CD14-positive monocyte (primary cell): ENCODE measurements at regions not wholly inside any gene's neighbourhood (a gene's known extent, or its start where the extent isn't known, plus 50 kb on each side); places are given as distances from the start of the nearest gene placed in this dataset.

ENCODE experiments used
- DNase-seq, 3 donors: peaks; one replicate each; pipeline ENCODE4 v3.0.0-alpha.2; 2011 to 2022
- H2AFZ ChIP-seq: 2 replicates; pipeline ENCODE4 v1.6.0; 2012; ENCODE audit warnings: mild to moderate bottlenecking, low read depth, low read length, inconsistent platforms; ENCODE audit not compliant: insufficient read depth, poor library complexity, severe bottlenecking
- H3K27ac ChIP-seq, 2 donors: 1 replicate in 1 of 2; 2 replicates in 1 of 2; pipeline ENCODE4 v1.5.1; 2012 to 2013; ENCODE audit warnings: low read length in 2 of 2, control low read depth in 1 of 2, inconsistent platforms in 1 of 2, low read depth in 1 of 2, mild to moderate bottlenecking in 1 of 2
- H3K27me3 ChIP-seq, 2 donors: one replicate each; pipeline versions ENCODE4 v1.6.0 to v1.6.1; 2011 to 2013; ENCODE audit warnings: low read length in 2 of 2; ENCODE audit not compliant: control insufficient read depth in 2 of 2, insufficient read depth in 2 of 2
- H3K36me3 ChIP-seq, 2 donors: replicated peaks in 1 of 2; 1 replicate in 1 of 2; 2 replicates in 1 of 2; pipeline versions ENCODE4 v1.5.1 to v1.6.1; 2012 to 2013; ENCODE audit warnings: low read length in 2 of 2, control low read depth in 1 of 2, inconsistent platforms in 1 of 2, mild to moderate bottlenecking in 1 of 2; ENCODE audit not compliant: insufficient read depth in 2 of 2, control insufficient read depth in 1 of 2
- H3K4me1 ChIP-seq, 2 donors: 1 replicate in 1 of 2; 2 replicates in 1 of 2; pipeline versions ENCODE4 v1.5.1 to v1.6.1; 2012 to 2013; ENCODE audit warnings: low read length in 2 of 2, control low read depth in 1 of 2, inconsistent platforms in 1 of 2, mild to moderate bottlenecking in 1 of 2, moderate library complexity in 1 of 2; ENCODE audit not compliant: insufficient read depth in 2 of 2, control insufficient read depth in 1 of 2
- H3K4me2 ChIP-seq: replicated peaks from 2 replicates; pipeline ENCODE3; 2012; ENCODE audit warnings: low read length, moderate library complexity, mild to moderate bottlenecking; ENCODE audit not compliant: poor library complexity, severe bottlenecking; ENCODE audit errors: extremely low read depth
- H3K4me3 ChIP-seq, 3 experiments: fragments of 200-600 bp in 1 of 3; sonication (generic) in 1 of 3; replicated peaks in 1 of 3; 1 replicate in 2 of 3; 2 replicates in 1 of 3; pipeline ENCODE4 v1.5.1; 2011 to 2013; ENCODE audit warnings: low read length in 3 of 3, mild to moderate bottlenecking in 3 of 3, control low read depth in 2 of 3, low read depth in 2 of 3, inconsistent platforms in 1 of 3, moderate library complexity in 1 of 3
- H3K79me2 ChIP-seq: 2 replicates; pipeline ENCODE4 v1.6.0; 2012; ENCODE audit warnings: mild to moderate bottlenecking, control low read depth, inconsistent platforms, low read length, moderate library complexity; ENCODE audit not compliant: insufficient read depth
- H3K9ac ChIP-seq: 2 replicates; pipeline ENCODE4 v1.6.0; 2017; ENCODE audit warnings: low read length, mild to moderate bottlenecking; ENCODE audit not compliant: insufficient read depth, poor library complexity, severe bottlenecking
- H3K9me3 ChIP-seq, 2 donors: replicated peaks in 1 of 2; 1 replicate in 1 of 2; 2 replicates in 1 of 2; pipeline versions ENCODE4 v1.5.1 to v1.6.1; 2012 to 2013; ENCODE audit warnings: low read length in 2 of 2, control low read depth in 1 of 2; ENCODE audit not compliant: control insufficient read depth in 1 of 2, insufficient read depth in 1 of 2
- H4K20me1 ChIP-seq: 2 replicates; pipeline ENCODE4 v1.6.0; 2012; ENCODE audit warnings: mild to moderate bottlenecking, low read length, control low read depth, moderate library complexity; ENCODE audit not compliant: insufficient read depth
- H3K27ac Mint-ChIP-seq, 7 donors: one replicate each; pipeline ENCODE4 v1.8.0; 2020; ENCODE audit warnings: mild to moderate bottlenecking in 7 of 7, mixed read lengths in 7 of 7, moderate library complexity in 6 of 7, inconsistent platforms in 2 of 7
- H3K27me3 Mint-ChIP-seq, 3 donors: one replicate each; pipeline ENCODE4 v1.8.0; 2021 to 2022; ENCODE audit warnings: low read depth in 3 of 3, mild to moderate bottlenecking in 3 of 3, mixed read lengths in 3 of 3, moderate library complexity in 3 of 3, inconsistent platforms in 1 of 3
- H3K36me3 Mint-ChIP-seq, 2 donors: one replicate each; pipeline ENCODE4 v1.8.0; 2020; ENCODE audit warnings: mixed read lengths in 2 of 2, inconsistent platforms in 1 of 2, mild to moderate bottlenecking in 1 of 2
- H3K4me1 Mint-ChIP-seq: one replicate; pipeline ENCODE4 v1.8.0; 2020; ENCODE audit warnings: mild to moderate bottlenecking, mixed read lengths
- H3K4me3 Mint-ChIP-seq, 2 donors: one replicate each; pipeline ENCODE4 v1.8.0; 2020; ENCODE audit warnings: mild to moderate bottlenecking in 2 of 2, mixed read lengths in 2 of 2, moderate library complexity in 1 of 2
- H3K9me3 Mint-ChIP-seq, 7 donors: one replicate each; pipeline ENCODE4 v1.8.0; 2020 to 2022; ENCODE audit warnings: mixed read lengths in 7 of 7, mild to moderate bottlenecking in 6 of 7, moderate library complexity in 6 of 7, inconsistent platforms in 2 of 7
- CTCF ChIP-seq: fragments of 200-600 bp; IDR thresholded peaks from one replicate; pipeline ENCODE4 v1.8.0; 2022; ENCODE audit warnings: antibody characterized with exemption, mild to moderate bottlenecking
- WGBS: methylation state at CpG from one replicate; pipeline ENCODE4 v1.1.5; 2013; ENCODE audit warnings: missing lambda C conversion rate; ENCODE audit not compliant: insufficient coverage; 5-methylcytosine and 5-hydroxymethylcytosine counted together
- intact Hi-C, 2 donors: fragments of 100-400 bp; cut with micrococcal nuclease; formaldehyde crosslinking; loops; one replicate each; pipeline versions ENCODE4 v1.15.0 to v1.15.1; 2023

GRCh38 chr4:162282684-162283083 is 118.9 kb upstream of the FSTL5 start:
- Histone ChIP-seq H4K20me1 (no peaks in the 10 kb centered on the region), H3K27me3 (no peaks in the 10 kb centered on the region), H3K9ac (no peak overlapping the region), H3K4me1 (no peaks in the 10 kb centered on the region), H3K27ac (no peak overlapping the region), H3K36me3 (no peaks in the 10 kb centered on the region), H3K9me3 (peaks cover 0 to 9% of the 10 kb centered on the region in 2 donors), H2AFZ (no peak overlapping the region), H3K4me3 (no peak overlapping the region), H3K79me2 (no peaks in the 10 kb centered on the region), H3K4me2 (no peak overlapping the region)
- Mint-ChIP-seq H3K4me1 (no peaks in the 10 kb centered on the region), H3K36me3 (no peaks in the 10 kb centered on the region), H3K27ac (no peak overlapping the region), H3K4me3 (no peak overlapping the region), H3K9me3 (peaks cover 4 to 29% (median 6%) of the 10 kb centered on the region in 7 donors), H3K27me3 (no peaks in the 10 kb centered on the region)
- intact Hi-C loops, result no loop called here
- no peak for TF ChIP-seq CTCF
- no peak for DNase-seq
- no CpG with 5 or more reads among the region's 3 CpGs for WGBS

- intact Hi-C loops, result no loop called here
- peak; percentile 25 to 75 (median 41) for DNase-seq
- no CpG with 5 or more reads among the region's 1 CpG for WGBS
Measured at GRCh38 chr4:162274354-162274753, 110.6 kb upstream of the FSTL5 start.

More at GRCh38 chr4:162274354-162274753, 110.6 kb upstream of the FSTL5 start:
- Histone ChIP-seq H3K79me2 (no peaks in the 10 kb centered on the region), H3K27me3 (no peaks in the 10 kb centered on the region), H3K27ac (no peak overlapping the region), H3K4me3 (no peak overlapping the region), H4K20me1 (no peaks in the 10 kb centered on the region), H3K9me3 (no peaks in the 10 kb centered on the region), H3K36me3 (no peaks in the 10 kb centered on the region), H3K4me2 (no peak overlapping the region), H2AFZ (no peak overlapping the region), H3K4me1 (peaks cover 0 to 9% of the 10 kb centered on the region in 2 donors), H3K9ac (no peak overlapping the region)
- H3K27me3 Mint-ChIP-seq, result no peaks in the 10 kb centered on the region
- H3K36me3 Mint-ChIP-seq, result no peaks in the 10 kb centered on the region
- peaks cover 11% of the 10 kb centered on the region for H3K4me1 Mint-ChIP-seq
- no peak for TF ChIP-seq CTCF
- peaks cover 0 to 6% (median 0%) of the 10 kb centered on the region in 7 donors for H3K9me3 Mint-ChIP-seq
- H3K27ac Mint-ChIP-seq, result peak overlapping the region in 4 of 7 donors; percentile 23 to 58 (median 39)
- no peak overlapping the region for H3K4me3 Mint-ChIP-seq
